GM19023 (cell line): ENCODE measurements at regions not wholly inside any gene's neighbourhood (a gene's known extent, or its start where the extent isn't known, plus 50 kb on each side); places are given as distances from the start of the nearest gene placed in this dataset.

Experiments used
- ATAC-seq: cut with Tn5 transposase; IDR thresholded peaks from one replicate; pipeline ENCODE4 v1.9.1; 2021; ENCODE audit warnings: mild to moderate bottlenecking, moderate library complexity; ENCODE audit not compliant: unreplicated experiment

GRCh38 chr14:98606041-98606640 lies 665.9 kb downstream of the BCL11B start:
- ATAC-seq, result no peak

- ATAC-seq, result no peak
These were observed 665.2 kb downstream of the BCL11B start for GRCh38 chr14:98606816-98607215.

- no peak for ATAC-seq
These were observed 664.6 kb downstream of the BCL11B start for GRCh38 chr14:98607341-98607910.

GRCh38 chr14:98608071-98609060 lies 663.6 kb downstream of the BCL11B start:
- no peak for ATAC-seq

GRCh38 chr14:98612434-98613200 lies 659.4 kb downstream of the BCL11B start:
- ATAC-seq, result no peak

GRCh38 chr14:98614741-98615140 lies 657.3 kb downstream of the BCL11B start:
- ATAC-seq, result no peak

GRCh38 chr14:98622208-98623051 lies 649.6 kb downstream of the BCL11B start:
- no peak for ATAC-seq

GRCh38 chr14:98623788-98624415 lies 648.1 kb downstream of the BCL11B start:
- no peak for ATAC-seq

GRCh38 chr14:98633380-98633779 lies 638.6 kb downstream of the BCL11B start:
- no peak for ATAC-seq

GRCh38 chr14:98634043-98634820 lies 637.8 kb downstream of the BCL11B start:
- no peak for ATAC-seq

GRCh38 chr14:98638366-98638765 lies 633.6 kb downstream of the BCL11B start:
- ATAC-seq, result no peak

GRCh38 chr14:98647754-98648153 lies 624.2 kb downstream of the BCL11B start:
- no peak for ATAC-seq

GRCh38 chr14:98651037-98651436 lies 621.0 kb downstream of the BCL11B start:
- no peak for ATAC-seq

- no peak for ATAC-seq
These were observed 607.0 kb downstream of the BCL11B start for GRCh38 chr14:98665007-98665406.

- ATAC-seq, result no peak
These were observed 605.5 kb downstream of the BCL11B start for GRCh38 chr14:98666545-98666944.

GRCh38 chr14:98682033-98682432 lies 590.0 kb downstream of the BCL11B start:
- ATAC-seq, result no peak

GRCh38 chr14:98682726-98683125 lies 589.3 kb downstream of the BCL11B start:
- no peak for ATAC-seq

- no peak for ATAC-seq
These were observed 587.5 kb downstream of the BCL11B start for GRCh38 chr14:98684468-98684867.

- ATAC-seq, result no peak
These were observed 586.3 kb downstream of the BCL11B start for GRCh38 chr14:98685725-98686124.
